Caco-2 (cell line): ENCODE measurements at regions not wholly inside any gene's neighbourhood (a gene's known extent, or its start where the extent isn't known, plus 50 kb on each side); places are given as distances from the start of the nearest gene placed in this dataset.

Experiments used
- BruUV-seq: library from RNA; stranded (reverse); fragments of 400-500 nt; replicated peaks from 2 replicates; lab custom pipeline; 2021; lab: Mats Ljungman, UMichigan
- CTCF ChIA-PET: fragments of 300-600 bp; sonication (Branson Sonifier 250); formaldehyde crosslinking; loops from one replicate; lab custom pipeline; 2022; ENCODE audit warnings: antibody characterized with exemption; lab: Charles Lee
- POLR2A ChIA-PET: fragments of 300-600 bp; sonication (Branson Sonifier 250); formaldehyde crosslinking; loops from one replicate; lab custom pipeline; 2022; ENCODE audit warnings: antibody characterized with exemption; lab: Charles Lee
- DNase-seq, 2 experiments: peaks; one replicate each; pipeline versions ENCODE4 v3.0.0 to v3.0.0-alpha.2; 2020 to 2022
- H3K27me3 ChIP-seq: replicated peaks from 2 replicates; pipeline ENCODE4 v1.6.0; 2011; ENCODE audit warnings: low read length; ENCODE audit not compliant: control insufficient read depth, insufficient read depth
- H3K36me3 ChIP-seq: 2 replicates; pipeline ENCODE4 v1.5.1; 2011; ENCODE audit warnings: low read length; ENCODE audit not compliant: control insufficient read depth, insufficient read depth
- H3K4me1 ChIP-seq: fragments of 250-450 bp; sonication (Bioruptor Pico); 2 replicates; pipeline ENCODE4 v1.5.1; 2020; ENCODE audit warnings: mild to moderate bottlenecking
- H3K4me3 ChIP-seq: 2 replicates; pipeline ENCODE4 v1.5.1; 2011; ENCODE audit warnings: low read depth, mild to moderate bottlenecking, control low read depth, low read length
- H3K9me3 ChIP-seq: fragments of 250-450 bp; sonication (Bioruptor Pico); 2 replicates; pipeline ENCODE4 v1.5.1; 2020; ENCODE audit warnings: mild to moderate bottlenecking, moderate library complexity
- H3K27ac Mint-ChIP-seq: one replicate; pipeline ENCODE4 v1.8.0; 2022; ENCODE audit warnings: mixed read lengths; ENCODE audit not compliant: unreplicated experiment
- H3K27me3 Mint-ChIP-seq: one replicate; pipeline ENCODE4 v1.8.0; 2022; ENCODE audit warnings: mixed read lengths; ENCODE audit not compliant: insufficient read depth, unreplicated experiment
- H3K36me3 Mint-ChIP-seq: one replicate; pipeline ENCODE4 v1.8.0; 2022; ENCODE audit warnings: mild to moderate bottlenecking, mixed read lengths; ENCODE audit not compliant: insufficient read depth, unreplicated experiment
- H3K4me1 Mint-ChIP-seq: one replicate; pipeline ENCODE4 v1.8.0; 2022; ENCODE audit warnings: low read depth, mixed read lengths; ENCODE audit not compliant: unreplicated experiment
- H3K4me3 Mint-ChIP-seq: one replicate; pipeline ENCODE4 v1.8.0; 2022; ENCODE audit warnings: mild to moderate bottlenecking, moderate library complexity, mixed read lengths; ENCODE audit not compliant: unreplicated experiment
- H3K9me3 Mint-ChIP-seq: one replicate; pipeline ENCODE4 v1.8.0; 2022; ENCODE audit warnings: mixed read lengths; ENCODE audit not compliant: unreplicated experiment
- intact Hi-C: fragments of 100-400 bp; cut with micrococcal nuclease; formaldehyde crosslinking; loops from one replicate; pipeline ENCODE4 v1.10.0; 2022; ENCODE audit not compliant: unreplicated experiment
- TF ChIP-seq, protein P1 (sequence below), 2 experiments: fragments of 200-600 bp in 1 of 2; IDR thresholded peaks; 1 replicate in 1 of 2; 2 replicates in 1 of 2; pipeline versions ENCODE4 v1.5.1 to v1.8.0; 2011 to 2022; ENCODE audit warnings: antibody characterized with exemption in 1 of 2, control low read depth in 1 of 2, inconsistent platforms in 1 of 2, low read depth in 1 of 2, low read length in 1 of 2, mild to moderate bottlenecking in 1 of 2, moderate library complexity in 1 of 2; ENCODE audit not compliant: insufficient read depth in 1 of 2, severe bottlenecking in 1 of 2, unreplicated experiment in 1 of 2

DNA sequence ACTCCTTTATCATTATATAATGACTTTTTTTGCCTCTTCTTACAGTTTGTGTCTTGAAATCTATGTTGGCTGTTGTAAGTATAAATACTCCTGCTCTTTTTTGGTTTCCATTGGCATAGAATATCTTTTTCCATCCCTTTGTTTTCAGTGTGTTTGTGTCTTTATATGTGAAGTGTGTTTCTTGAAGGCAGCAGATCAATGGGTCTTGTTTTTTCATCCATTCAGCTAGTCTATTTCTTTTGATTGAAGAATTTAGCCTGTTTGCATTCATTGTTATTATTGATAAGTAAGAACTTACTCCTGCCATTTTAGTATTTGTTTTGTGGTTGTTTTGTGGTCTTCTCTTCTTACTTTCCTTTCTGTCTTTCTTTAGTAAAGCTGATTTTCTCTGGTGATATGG is 322.8 kb downstream of the PLA2G4A start:
- Mint-ChIP-seq H3K27me3 (no peaks in the 10 kb centered on the region), H3K9me3 (peaks cover 22% of the 10 kb centered on the region), H3K4me3 (no peak overlapping the region), H3K4me1 (no peaks in the 10 kb centered on the region), H3K36me3 (no peaks in the 10 kb centered on the region), H3K27ac (no peak overlapping the region)
- Histone ChIP-seq H3K27me3 (no peaks in the 10 kb centered on the region), H3K4me3 (no peak overlapping the region), H3K36me3 (no peaks in the 10 kb centered on the region), H3K4me1 (no peaks in the 10 kb centered on the region), H3K9me3 (peaks cover 7% of the 10 kb centered on the region; the same call in 1 of the 2 replicates)
- no TSS peak for BruUV-seq
- POLR2A ChIA-PET, result no interaction called here
- TF ChIP-seq, protein P1, sequence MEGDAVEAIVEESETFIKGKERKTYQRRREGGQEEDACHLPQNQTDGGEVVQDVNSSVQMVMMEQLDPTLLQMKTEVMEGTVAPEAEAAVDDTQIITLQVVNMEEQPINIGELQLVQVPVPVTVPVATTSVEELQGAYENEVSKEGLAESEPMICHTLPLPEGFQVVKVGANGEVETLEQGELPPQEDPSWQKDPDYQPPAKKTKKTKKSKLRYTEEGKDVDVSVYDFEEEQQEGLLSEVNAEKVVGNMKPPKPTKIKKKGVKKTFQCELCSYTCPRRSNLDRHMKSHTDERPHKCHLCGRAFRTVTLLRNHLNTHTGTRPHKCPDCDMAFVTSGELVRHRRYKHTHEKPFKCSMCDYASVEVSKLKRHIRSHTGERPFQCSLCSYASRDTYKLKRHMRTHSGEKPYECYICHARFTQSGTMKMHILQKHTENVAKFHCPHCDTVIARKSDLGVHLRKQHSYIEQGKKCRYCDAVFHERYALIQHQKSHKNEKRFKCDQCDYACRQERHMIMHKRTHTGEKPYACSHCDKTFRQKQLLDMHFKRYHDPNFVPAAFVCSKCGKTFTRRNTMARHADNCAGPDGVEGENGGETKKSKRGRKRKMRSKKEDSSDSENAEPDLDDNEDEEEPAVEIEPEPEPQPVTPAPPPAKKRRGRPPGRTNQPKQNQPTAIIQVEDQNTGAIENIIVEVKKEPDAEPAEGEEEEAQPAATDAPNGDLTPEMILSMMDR (IDR thresholded peaks at IDR 0.05; ENCODE audit: insufficient read depth in 1 of 2, low read depth in 1 of 2, low read length in 1 of 2, severe bottlenecking in 1 of 2, unreplicated experiment in 1 of 2), result no peak
- CTCF ChIA-PET, result no interaction called here
- intact Hi-C loops, result no loop called here
- no peak for DNase-seq

DNA sequence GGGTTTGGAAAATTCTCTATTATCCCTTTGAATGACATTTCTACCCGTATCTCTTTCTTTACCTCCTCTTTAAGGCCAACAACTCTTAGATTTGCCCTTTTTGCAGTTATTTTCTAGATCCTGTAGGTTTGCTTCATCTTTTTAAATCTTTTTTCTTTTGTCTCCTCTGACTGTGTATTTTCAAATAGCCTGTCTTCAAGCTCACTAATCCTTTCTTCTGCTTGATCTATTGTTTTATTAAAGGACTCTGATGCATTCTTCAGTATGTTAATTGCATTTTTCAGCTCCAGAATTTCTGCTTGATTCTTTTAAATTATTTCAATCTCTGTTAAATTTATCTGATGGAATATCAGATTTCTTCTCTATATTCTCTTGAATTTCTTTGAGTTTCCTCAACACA is 324.3 kb downstream of the PLA2G4A start:
- H3K27me3 ChIP-seq, result no peaks in the 10 kb centered on the region
- ChIA-PET CTCF (no interaction called here), POLR2A (no interaction called here)
- H3K27me3 Mint-ChIP-seq, result no peaks in the 10 kb centered on the region
- H3K4me1 Mint-ChIP-seq, result no peaks in the 10 kb centered on the region
- H3K9me3 Mint-ChIP-seq, result peaks cover 15% of the 10 kb centered on the region
- peaks cover 7% of the 10 kb centered on the region; the same call in 1 of the 2 replicates for H3K9me3 ChIP-seq
- H3K36me3 ChIP-seq, result no peaks in the 10 kb centered on the region
- H3K4me3 ChIP-seq, result no peak overlapping the region
- intact Hi-C loops, result no loop called here
- H3K4me3 Mint-ChIP-seq, result no peak overlapping the region
- TF ChIP-seq, protein P1 (IDR thresholded peaks at IDR 0.05; ENCODE audit: insufficient read depth in 1 of 2, low read depth in 1 of 2, low read length in 1 of 2, severe bottlenecking in 1 of 2, unreplicated experiment in 1 of 2), result no peak
- no peaks in the 10 kb centered on the region for H3K36me3 Mint-ChIP-seq
- no peak overlapping the region for H3K27ac Mint-ChIP-seq
- H3K4me1 ChIP-seq, result no peaks in the 10 kb centered on the region
- no TSS peak for BruUV-seq
- DNase-seq, result no peak

GRCh38 chr1:187157115-187157514 is 328.4 kb downstream of the PLA2G4A start:
- no peak for DNase-seq
- TF ChIP-seq, protein P1 (IDR thresholded peaks at IDR 0.05; ENCODE audit: insufficient read depth in 1 of 2, low read depth in 1 of 2, low read length in 1 of 2, severe bottlenecking in 1 of 2, unreplicated experiment in 1 of 2), result no peak
- Histone ChIP-seq H3K9me3 (peaks cover 7% of the 10 kb centered on the region; the same call in 1 of the 2 replicates), H3K27me3 (no peaks in the 10 kb centered on the region), H3K4me3 (no peak overlapping the region), H3K36me3 (no peaks in the 10 kb centered on the region), H3K4me1 (no peaks in the 10 kb centered on the region)
- no peaks in the 10 kb centered on the region for H3K4me1 Mint-ChIP-seq
- BruUV-seq, result no TSS peak
- H3K36me3 Mint-ChIP-seq, result no peaks in the 10 kb centered on the region
- H3K27ac Mint-ChIP-seq, result no peak overlapping the region
- H3K27me3 Mint-ChIP-seq, result no peaks in the 10 kb centered on the region
- intact Hi-C loops, result no loop called here
- no peak overlapping the region for H3K4me3 Mint-ChIP-seq
- ChIA-PET CTCF (no interaction called here), POLR2A (no interaction called here)
- H3K9me3 Mint-ChIP-seq, result peaks cover 11% of the 10 kb centered on the region
